Kidney (tissue), 13 donors: ENCODE measurements at regions not wholly inside any gene's neighbourhood (a gene's known extent, or its start where the extent isn't known, plus 50 kb on each side); places are given as distances from the start of the nearest gene placed in this dataset.
A peak's percentile ranks its signal among the peaks of the same experiment; 100 is the strongest.
"Not testable (repeated sequence)": the region's sequence is repeated elsewhere in the genome, so short reads cannot be mapped to it uniquely, and the experiment has no call there.

ENCODE experiments used
- DNase-seq, 5 donors: peaks; one replicate each; pipeline ENCODE4 v3.0.0-alpha.2; 2013 to 2020
- FAIRE-seq: peaks from 2 replicates; lab custom pipeline; 2012; peaks lifted over from hg19 to GRCh38; lab: Jason Lieb, UNC
- H3K27ac ChIP-seq, 2 donors: one replicate each; pipeline ENCODE4 v1.7.0; 2013; ENCODE audit warnings: low read depth in 2 of 2, low read length in 2 of 2, inconsistent platforms in 1 of 2
- H3K27me3 ChIP-seq: one replicate; pipeline ENCODE4 v1.7.1; 2013; ENCODE audit warnings: low read length, inconsistent platforms; ENCODE audit not compliant: control insufficient read depth, insufficient read depth
- H3K36me3 ChIP-seq, 3 donors: one replicate each; pipeline versions ENCODE4 v1.7.0 to v1.7.1; 2013; ENCODE audit warnings: low read length in 3 of 3, control low read depth in 1 of 3, inconsistent platforms in 1 of 3; ENCODE audit not compliant: insufficient read depth in 3 of 3, control insufficient read depth in 2 of 3
- H3K4me1 ChIP-seq, 3 donors: one replicate each; pipeline versions ENCODE4 v1.7.0 to v1.7.1; 2013; ENCODE audit warnings: low read length in 3 of 3, inconsistent platforms in 1 of 3, low read depth in 1 of 3; ENCODE audit not compliant: control insufficient read depth in 2 of 3, insufficient read depth in 2 of 3
- H3K4me3 ChIP-seq, 3 donors: one replicate each; pipeline versions ENCODE4 v1.7.0 to v1.8.1; 2013; ENCODE audit warnings: low read length in 3 of 3, control low read depth in 1 of 3, inconsistent platforms in 1 of 3
- H3K9ac ChIP-seq, 3 donors: one replicate each; pipeline versions ENCODE4 v1.7.0 to v1.7.1; 2013; ENCODE audit warnings: low read length in 3 of 3, control low read depth in 1 of 3, inconsistent platforms in 1 of 3
- H3K9me3 ChIP-seq, 3 donors: one replicate each; pipeline versions ENCODE4 v1.7.0 to v1.7.1; 2013; ENCODE audit warnings: low read length in 3 of 3, control low read depth in 1 of 3, inconsistent platforms in 1 of 3; ENCODE audit not compliant: control insufficient read depth in 2 of 3, insufficient read depth in 1 of 3
- intact Hi-C: fragments of 100-400 bp; cut with DNase I; formaldehyde crosslinking; loops from one replicate; pipeline ENCODE4 v1.11.1; 2022
- TF ChIP-seq, protein P1 (sequence below): IDR thresholded peaks from 3 replicates; pipeline ENCODE4 v1.5.1; 2012; ENCODE audit warnings: mild to moderate bottlenecking, moderate library complexity, borderline replicate concordance; ENCODE audit not compliant: insufficient read depth; ENCODE audit errors: extremely low read depth
- donor health status: control.
- donor health status: control.
- donor health status: control.
- donor health status: control.
- donor health status: control.
- donor health status: DM: yes; HTN: yes; CAD: no.
- donor health status: Normal renal cell carcinoma (clear cell type).

DNA sequence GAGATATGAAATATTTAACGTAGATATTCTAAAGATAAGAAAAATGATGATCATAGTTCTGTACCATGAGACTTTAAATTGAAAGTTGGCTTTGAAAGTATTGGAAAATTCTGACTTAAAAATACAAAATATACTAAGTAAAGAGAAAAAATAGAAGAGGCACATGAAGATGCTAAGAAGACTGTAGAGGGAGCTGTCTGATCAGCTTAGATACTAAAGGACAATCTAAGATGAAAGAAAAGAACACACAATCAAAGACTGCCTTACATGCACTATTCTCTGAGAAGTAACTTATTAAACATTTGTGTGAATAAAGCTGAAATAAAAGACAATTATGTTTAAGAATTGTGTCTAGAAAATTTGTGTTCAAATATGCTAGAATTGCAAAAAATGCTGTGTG is 55.1 kb downstream of the RBMXL2 start:
- no peaks in the 10 kb centered on the region for H3K9me3 ChIP-seq
- H3K9ac ChIP-seq = no peak overlapping the region
- FAIRE-seq (peak; percentile 27), DNase-seq (peak in 2 of 5 donors; percentile 39 to 62)
- intact Hi-C loops = no loop called here
- no peaks in the 10 kb centered on the region for H3K4me1 ChIP-seq
- no peaks in the 10 kb centered on the region for H3K27me3 ChIP-seq
- no peaks in the 10 kb centered on the region for H3K36me3 ChIP-seq
- TF ChIP-seq, protein P1, sequence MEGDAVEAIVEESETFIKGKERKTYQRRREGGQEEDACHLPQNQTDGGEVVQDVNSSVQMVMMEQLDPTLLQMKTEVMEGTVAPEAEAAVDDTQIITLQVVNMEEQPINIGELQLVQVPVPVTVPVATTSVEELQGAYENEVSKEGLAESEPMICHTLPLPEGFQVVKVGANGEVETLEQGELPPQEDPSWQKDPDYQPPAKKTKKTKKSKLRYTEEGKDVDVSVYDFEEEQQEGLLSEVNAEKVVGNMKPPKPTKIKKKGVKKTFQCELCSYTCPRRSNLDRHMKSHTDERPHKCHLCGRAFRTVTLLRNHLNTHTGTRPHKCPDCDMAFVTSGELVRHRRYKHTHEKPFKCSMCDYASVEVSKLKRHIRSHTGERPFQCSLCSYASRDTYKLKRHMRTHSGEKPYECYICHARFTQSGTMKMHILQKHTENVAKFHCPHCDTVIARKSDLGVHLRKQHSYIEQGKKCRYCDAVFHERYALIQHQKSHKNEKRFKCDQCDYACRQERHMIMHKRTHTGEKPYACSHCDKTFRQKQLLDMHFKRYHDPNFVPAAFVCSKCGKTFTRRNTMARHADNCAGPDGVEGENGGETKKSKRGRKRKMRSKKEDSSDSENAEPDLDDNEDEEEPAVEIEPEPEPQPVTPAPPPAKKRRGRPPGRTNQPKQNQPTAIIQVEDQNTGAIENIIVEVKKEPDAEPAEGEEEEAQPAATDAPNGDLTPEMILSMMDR = peak; percentile 31
- no peak overlapping the region for H3K27ac ChIP-seq
- H3K4me3 ChIP-seq = no peak overlapping the region

DNA sequence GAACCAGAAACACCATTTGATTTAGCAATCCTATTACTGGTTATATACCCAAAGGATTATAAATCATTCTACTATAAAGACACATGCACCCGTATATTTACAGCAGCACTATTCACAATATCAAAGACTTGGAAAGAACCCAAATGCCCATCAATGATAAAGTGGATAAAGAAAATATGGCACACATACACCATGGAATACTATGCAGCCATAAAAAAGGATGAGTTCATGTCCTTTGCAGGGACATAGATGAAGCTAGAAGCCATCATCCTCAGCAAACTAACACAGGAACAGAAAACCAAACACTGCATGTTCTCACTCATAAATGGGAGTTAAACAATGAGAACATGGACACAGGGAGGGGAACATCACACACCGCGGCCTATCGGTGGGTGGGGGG is 61.3 kb downstream of the RBMXL2 start:
- H3K27me3 ChIP-seq, H3K9ac ChIP-seq, H3K36me3 ChIP-seq, FAIRE-seq, H3K4me3 ChIP-seq, H3K9me3 ChIP-seq, DNase-seq, intact Hi-C loops, H3K4me1 ChIP-seq, H3K27ac ChIP-seq: not testable (repeated sequence)

DNA sequence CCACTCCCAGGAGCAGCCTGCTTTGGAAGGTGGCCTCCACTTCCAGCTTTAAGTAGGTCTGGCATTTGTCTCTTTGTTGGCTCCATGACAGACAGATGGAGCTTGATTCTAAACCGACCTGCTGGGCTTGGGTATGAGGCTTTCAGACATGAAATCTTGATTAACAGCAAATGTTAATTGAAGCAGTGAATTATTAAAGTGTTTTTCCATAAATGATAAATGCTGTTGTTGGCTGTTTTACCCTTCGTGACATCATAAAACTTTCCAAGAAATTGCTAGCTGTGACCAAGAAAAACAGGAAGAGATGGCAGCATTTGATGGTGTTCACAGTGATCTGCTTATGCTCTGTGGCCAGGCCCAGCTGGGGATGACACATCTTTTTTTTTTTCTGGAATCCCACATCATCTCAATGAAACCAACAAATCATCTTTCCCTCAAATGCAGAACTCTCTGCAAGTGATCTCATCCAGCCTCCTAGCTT is 66.1 kb downstream of the RBMXL2 start:
- Histone ChIP-seq H3K4me1 (no peaks in the 10 kb centered on the region), H3K9ac (no peak overlapping the region), H3K27me3 (no peaks in the 10 kb centered on the region), H3K4me3 (no peak overlapping the region), H3K36me3 (no peaks in the 10 kb centered on the region), H3K27ac (no peak overlapping the region), H3K9me3 (no peaks in the 10 kb centered on the region)
- TF ChIP-seq, protein P1 = no peak
- no peak for FAIRE-seq
- intact Hi-C loops = no loop called here
- no peak for DNase-seq

DNA sequence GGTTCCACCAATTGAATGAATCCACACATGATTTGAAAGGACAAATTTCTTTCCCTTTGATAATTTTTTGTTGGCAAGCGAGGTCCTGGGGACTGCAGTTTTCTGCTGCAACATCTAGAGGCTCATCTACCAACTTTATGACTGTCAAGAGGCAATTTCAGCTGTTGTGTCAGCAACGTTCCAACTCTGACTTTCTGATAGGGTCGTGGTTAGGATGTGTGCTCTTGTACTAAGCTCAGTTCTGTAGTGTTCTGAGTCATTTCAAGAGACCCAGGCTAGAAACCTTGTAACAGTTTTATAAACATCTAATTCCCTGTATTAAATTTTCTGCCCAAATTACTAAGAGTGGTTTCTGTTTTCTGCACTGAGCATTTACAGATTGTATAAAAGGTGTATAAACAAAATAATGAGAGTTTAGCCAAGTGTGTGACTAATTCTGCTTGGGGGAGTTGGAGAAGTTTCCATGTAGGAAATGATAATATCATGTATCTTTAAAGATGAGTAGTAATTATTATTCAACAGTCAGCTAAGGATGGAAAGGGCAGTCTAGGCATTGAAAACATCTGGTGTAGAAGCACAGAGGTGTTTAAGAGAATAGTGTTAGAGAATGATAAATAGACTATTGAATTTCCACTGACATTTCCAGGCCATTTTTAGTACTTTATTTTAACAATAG is 72.2 kb downstream of the RBMXL2 start:
- no peak overlapping the region for H3K4me3 ChIP-seq
- no peak overlapping the region for H3K9ac ChIP-seq

More for the DNA sequence above, 72.2 kb downstream of the RBMXL2 start:
- DNase-seq = no peak
- no peaks in the 10 kb centered on the region for H3K9me3 ChIP-seq
- H3K4me1 ChIP-seq = no peaks in the 10 kb centered on the region
- TF ChIP-seq, protein P1 = no peak
- FAIRE-seq = no peak
- no peaks in the 10 kb centered on the region for H3K27me3 ChIP-seq
- intact Hi-C loops = no loop called here
- no peak overlapping the region for H3K27ac ChIP-seq
- no peaks in the 10 kb centered on the region for H3K36me3 ChIP-seq
